GM23248 (cell line): ENCODE measurements at regions not wholly inside any gene's neighbourhood (a gene's known extent, or its start where the extent isn't known, plus 50 kb on each side); places are given as distances from the start of the nearest gene placed in this dataset.

Experiments
- EZH2 ChIP-seq: fragments of 200-600 bp; sonication (generic); IDR thresholded peaks from 2 replicates; pipeline ENCODE4 v1.6.1; 2018; ENCODE audit warnings: antibody characterized with exemption, mild to moderate bottlenecking; ENCODE audit not compliant: insufficient read depth, poor library complexity, severe bottlenecking
- EZH2phosphoT487 ChIP-seq: fragments of 200-600 bp; sonication (generic); IDR thresholded peaks from 2 replicates; pipeline ENCODE4 v1.6.1; 2018; ENCODE audit warnings: antibody characterized with exemption, moderate library complexity, mild to moderate bottlenecking, low read depth; ENCODE audit not compliant: insufficient read depth

DNA sequence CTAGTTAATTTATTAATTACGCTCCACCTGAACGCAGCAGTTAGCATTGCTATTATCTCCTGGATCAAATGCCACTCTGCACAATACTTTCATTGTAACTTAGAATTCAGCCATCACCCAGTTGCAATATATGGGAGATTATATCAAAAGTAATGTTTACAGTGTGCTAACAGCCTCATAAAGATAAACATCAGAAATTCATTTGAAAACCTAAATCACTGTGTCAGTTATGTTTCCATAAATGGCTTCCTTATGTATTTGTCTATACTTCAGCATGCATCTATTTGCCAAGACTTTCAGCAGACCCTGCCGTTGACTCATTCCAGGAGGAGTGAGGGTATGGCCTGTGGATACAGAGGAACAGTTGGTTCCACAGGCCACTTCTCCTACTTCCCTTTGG is 300.1 kb downstream of the TFAP2B start:
- TF ChIP-seq EZH2 (no peak), EZH2phosphoT487 (no peak)
